Effector memory CD8-positive, alpha-beta T cell (primary cell): ENCODE measurements at regions not wholly inside any gene's neighbourhood (a gene's known extent, or its start where the extent isn't known, plus 50 kb on each side); places are given as distances from the start of the nearest gene placed in this dataset.

Experiments
- ATAC-seq: fragments of 150-1000 bp; cut with Tn5 transposase; replicated peaks from 2 replicates; pipeline ENCODE4 v1.10.0; 2021; ENCODE audit warnings: mild to moderate bottlenecking, moderate library complexity
- DNase-seq, 3 experiments: peaks; one replicate each; pipeline ENCODE4 v3.0.0; 2021
- H3K27ac Mint-ChIP-seq, 2 donors: one replicate each; pipeline ENCODE4 v1.8.0; 2022; ENCODE audit warnings: mild to moderate bottlenecking in 2 of 2, mixed read lengths in 2 of 2, moderate library complexity in 2 of 2
- H3K27me3 Mint-ChIP-seq, 2 donors: one replicate each; pipeline ENCODE4 v1.8.0; 2022; ENCODE audit warnings: mixed read lengths in 2 of 2
- H3K36me3 Mint-ChIP-seq: one replicate; pipeline ENCODE4 v1.8.0; 2022; ENCODE audit warnings: mild to moderate bottlenecking, moderate library complexity, mixed read lengths; ENCODE audit not compliant: insufficient read depth
- H3K4me1 Mint-ChIP-seq, 2 donors: one replicate each; pipeline ENCODE4 v1.8.0; 2022; ENCODE audit warnings: low read depth in 2 of 2, mixed read lengths in 2 of 2
- H3K4me3 Mint-ChIP-seq, 2 donors: one replicate each; pipeline ENCODE4 v1.8.0; 2022; ENCODE audit warnings: mild to moderate bottlenecking in 2 of 2, mixed read lengths in 2 of 2, moderate library complexity in 2 of 2
- H3K9me3 Mint-ChIP-seq, 2 donors: one replicate each; pipeline ENCODE4 v1.8.0; 2022; ENCODE audit warnings: mixed read lengths in 2 of 2

- H3K9me3 Mint-ChIP-seq, result no peaks in the 10 kb centered on the region
- H3K27me3 Mint-ChIP-seq, result peaks cover 24 to 31% of the 10 kb centered on the region in 2 donors
- peaks cover 0 to 5% of the 10 kb centered on the region in 2 donors for H3K4me1 Mint-ChIP-seq
- H3K4me3 Mint-ChIP-seq, result no peak overlapping the region
- H3K27ac Mint-ChIP-seq, result no peak overlapping the region
- ATAC-seq (no peak), DNase-seq (no peak)
- H3K36me3 Mint-ChIP-seq, result peaks cover 3% of the 10 kb centered on the region
Measured at GRCh38 chr3:57009802-57010201, 50.7 kb upstream of the SPATA12 start.

GRCh38 chr3:57009367-57009766 is 51.1 kb upstream of the SPATA12 start:
- Mint-ChIP-seq H3K4me1 (peaks cover 0 to 5% of the 10 kb centered on the region in 2 donors), H3K4me3 (no peak overlapping the region), H3K27me3 (peaks cover 26 to 35% of the 10 kb centered on the region in 2 donors), H3K36me3 (peaks cover 3% of the 10 kb centered on the region), H3K9me3 (no peaks in the 10 kb centered on the region), H3K27ac (no peak overlapping the region)
- DNase-seq (no peak), ATAC-seq (no peak)

GRCh38 chr3:57007521-57008460 is 52.7 kb upstream of the SPATA12 start:
- Mint-ChIP-seq H3K27me3 (peaks cover 36 to 48% of the 10 kb centered on the region in 2 donors), H3K36me3 (peaks cover 3% of the 10 kb centered on the region), H3K4me1 (peaks cover 0 to 5% of the 10 kb centered on the region in 2 donors), H3K27ac (no peak overlapping the region), H3K4me3 (peak overlapping the region in 1 of 2 donors; percentile 37), H3K9me3 (no peaks in the 10 kb centered on the region)
- DNase-seq (no peak), ATAC-seq (no peak)

DNA sequence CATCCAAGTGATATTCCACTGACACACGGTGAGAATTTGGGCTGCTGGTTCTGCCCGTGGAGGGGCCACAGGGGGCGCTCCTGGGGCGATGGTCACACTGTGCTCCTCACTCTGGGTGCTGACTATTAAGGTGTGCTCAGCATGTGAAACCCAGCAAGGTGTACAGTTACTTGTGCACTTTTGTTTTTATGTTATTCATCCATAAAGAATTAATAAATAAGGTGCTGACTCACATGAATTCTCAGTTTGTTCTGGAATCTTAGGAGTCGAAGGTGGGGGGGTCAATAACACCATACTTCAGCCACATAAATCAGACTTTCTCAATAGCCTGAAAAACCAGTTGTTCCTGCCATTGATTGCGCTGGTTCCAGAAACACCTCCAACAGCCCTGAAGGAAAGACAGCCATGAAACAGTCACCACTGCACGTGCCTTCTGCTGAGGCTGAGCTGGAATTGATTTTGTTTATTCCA is 53.5 kb upstream of the SPATA12 start:
- Mint-ChIP-seq H3K36me3 (peaks cover 3% of the 10 kb centered on the region), H3K9me3 (no peaks in the 10 kb centered on the region), H3K27me3 (peaks cover 36 to 48% of the 10 kb centered on the region in 2 donors), H3K27ac (no peak overlapping the region), H3K4me3 (no peak overlapping the region), H3K4me1 (peaks cover 0 to 5% of the 10 kb centered on the region in 2 donors)
- DNase-seq, result no peak
- no peak for ATAC-seq

DNA sequence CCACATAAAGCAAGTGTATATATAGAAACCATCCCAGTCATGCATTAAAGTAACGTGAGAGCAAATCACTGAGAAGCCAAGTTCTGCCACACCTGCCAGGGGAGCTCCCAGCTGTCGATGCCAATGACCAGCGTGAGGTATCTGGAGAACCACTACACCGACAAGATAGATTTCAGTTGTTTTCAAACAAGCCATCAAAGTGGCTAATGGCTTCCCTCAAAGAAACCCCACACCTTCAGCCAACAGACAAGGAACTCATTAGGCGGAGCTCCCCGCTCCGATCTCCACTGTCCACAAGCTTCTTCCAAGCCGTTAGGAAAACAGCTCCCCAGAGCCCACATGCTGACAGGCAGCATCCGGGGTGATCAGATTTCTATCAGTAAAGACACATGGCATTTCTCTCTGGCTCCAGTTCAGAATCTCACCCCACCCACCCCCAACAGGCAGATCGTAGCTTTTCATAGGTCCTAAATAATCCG is 54.2 kb upstream of the SPATA12 start:
- H3K27me3 Mint-ChIP-seq, result peaks cover 36 to 48% of the 10 kb centered on the region in 2 donors
- DNase-seq (no peak), ATAC-seq (no peak)
- peaks cover 0 to 5% of the 10 kb centered on the region in 2 donors for H3K4me1 Mint-ChIP-seq
- H3K9me3 Mint-ChIP-seq, result no peaks in the 10 kb centered on the region
- H3K27ac Mint-ChIP-seq, result no peak overlapping the region
- H3K4me3 Mint-ChIP-seq, result no peak overlapping the region
- H3K36me3 Mint-ChIP-seq, result peaks cover 7% of the 10 kb centered on the region

- Mint-ChIP-seq H3K4me1 (peaks cover 0 to 5% of the 10 kb centered on the region in 2 donors), H3K27ac (no peak overlapping the region), H3K9me3 (no peaks in the 10 kb centered on the region), H3K36me3 (peaks cover 7% of the 10 kb centered on the region), H3K4me3 (no peak overlapping the region), H3K27me3 (peaks cover 36 to 48% of the 10 kb centered on the region in 2 donors)
- DNase-seq (no peak), ATAC-seq (no peak)
Measured at GRCh38 chr3:57004229-57004628, 56.2 kb upstream of the SPATA12 start.

DNA sequence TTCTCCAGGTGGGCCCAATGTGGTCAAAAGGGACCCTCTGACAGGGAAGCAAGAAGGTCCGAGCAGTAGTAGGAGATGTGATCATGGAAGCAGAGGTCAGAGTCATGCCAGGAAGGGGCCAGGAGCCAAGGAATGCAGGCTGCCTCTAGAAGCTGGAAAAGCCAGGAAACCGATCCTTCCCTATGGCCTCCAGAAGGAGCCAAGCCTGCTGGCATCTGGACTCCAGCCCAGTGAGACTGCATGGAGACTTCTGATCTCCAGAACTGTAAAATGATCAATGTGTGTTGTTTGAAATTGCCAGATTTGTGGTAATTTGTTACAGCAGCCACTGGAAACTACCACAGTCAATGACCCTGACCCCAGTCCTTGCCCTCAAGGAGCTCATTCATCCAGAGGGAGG is 56.8 kb upstream of the SPATA12 start:
- H3K4me3 Mint-ChIP-seq, result no peak overlapping the region
- ATAC-seq (no peak), DNase-seq (no peak)
- peaks cover 36 to 48% of the 10 kb centered on the region in 2 donors for H3K27me3 Mint-ChIP-seq
- H3K4me1 Mint-ChIP-seq, result peaks cover 0 to 5% of the 10 kb centered on the region in 2 donors
- H3K27ac Mint-ChIP-seq, result no peak overlapping the region
- no peaks in the 10 kb centered on the region for H3K9me3 Mint-ChIP-seq
- peaks cover 6% of the 10 kb centered on the region for H3K36me3 Mint-ChIP-seq

DNA sequence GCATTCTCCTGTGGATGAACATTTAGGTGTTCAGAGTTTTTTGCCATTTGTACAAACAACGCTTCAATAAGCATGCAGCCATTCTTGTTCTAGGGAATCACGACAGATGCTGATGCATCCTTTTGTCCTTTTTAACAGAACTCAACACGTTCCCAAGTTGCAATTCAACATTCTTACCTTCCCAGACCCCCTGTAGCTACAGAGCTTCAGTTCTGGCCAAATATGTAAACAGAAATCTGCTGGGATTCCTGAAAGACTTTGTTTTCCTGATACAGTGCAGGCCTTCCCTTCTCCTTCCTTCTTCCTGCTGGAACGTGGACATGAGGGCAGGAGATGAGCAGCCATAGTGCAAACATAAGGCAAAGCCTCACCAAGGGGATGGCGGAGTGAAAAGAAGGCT is 59.1 kb upstream of the SPATA12 start:
- no peak overlapping the region for H3K27ac Mint-ChIP-seq
- no peak for DNase-seq
- ATAC-seq, result no peak
- H3K27me3 Mint-ChIP-seq, result peaks cover 28 to 33% of the 10 kb centered on the region in 2 donors
- no peaks in the 10 kb centered on the region for H3K4me1 Mint-ChIP-seq
- H3K4me3 Mint-ChIP-seq, result no peak overlapping the region
- peaks cover 16% of the 10 kb centered on the region for H3K36me3 Mint-ChIP-seq
- H3K9me3 Mint-ChIP-seq, result no peaks in the 10 kb centered on the region

- no peak overlapping the region for H3K4me3 Mint-ChIP-seq
- H3K9me3 Mint-ChIP-seq, result peaks cover 0 to 1% of the 10 kb centered on the region in 2 donors
- peaks cover 29% of the 10 kb centered on the region for H3K36me3 Mint-ChIP-seq
- peaks cover 2 to 5% of the 10 kb centered on the region in 2 donors for H3K4me1 Mint-ChIP-seq
- no peak for DNase-seq
- H3K27me3 Mint-ChIP-seq, result peaks cover 18 to 20% of the 10 kb centered on the region in 2 donors
- no peak for ATAC-seq
- no peak overlapping the region for H3K27ac Mint-ChIP-seq
Measured at GRCh38 chr3:57000012-57000411, 60.5 kb upstream of the SPATA12 start.

GRCh38 chr3:56999547-56999946 is 60.9 kb upstream of the SPATA12 start:
- H3K36me3 Mint-ChIP-seq, result peaks cover 34% of the 10 kb centered on the region
- H3K4me3 Mint-ChIP-seq, result no peak overlapping the region
- H3K27me3 Mint-ChIP-seq, result peaks cover 15 to 16% of the 10 kb centered on the region in 2 donors
- H3K4me1 Mint-ChIP-seq, result peaks cover 2 to 5% of the 10 kb centered on the region in 2 donors
- ATAC-seq (no peak), DNase-seq (no peak)
- peaks cover 0 to 1% of the 10 kb centered on the region in 2 donors for H3K9me3 Mint-ChIP-seq
- H3K27ac Mint-ChIP-seq, result no peak overlapping the region

DNA sequence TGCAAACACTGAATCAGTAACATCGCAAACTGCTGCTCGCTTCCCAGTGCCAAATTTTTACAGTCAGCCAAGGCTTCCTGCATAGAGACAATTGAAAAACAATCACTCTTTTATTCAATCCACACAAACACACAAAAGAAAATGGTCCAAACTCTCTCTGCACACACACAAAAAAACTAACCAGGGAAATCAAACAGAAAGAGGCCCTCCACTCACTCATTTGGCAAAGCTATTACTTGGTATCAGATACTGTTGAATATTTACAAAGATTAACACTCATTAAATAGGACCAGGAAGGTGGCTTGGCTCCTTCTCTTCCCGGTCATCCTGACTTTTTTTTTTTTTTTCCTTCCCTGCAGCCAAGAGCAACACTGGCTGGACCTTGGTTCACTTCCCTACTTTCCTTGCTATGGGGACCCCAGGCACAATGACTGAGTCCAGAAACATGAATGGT is 62.4 kb upstream of the SPATA12 start:
- peaks cover under 1 to 4% of the 10 kb centered on the region in 2 donors for H3K27me3 Mint-ChIP-seq
- peaks cover 37% of the 10 kb centered on the region for H3K36me3 Mint-ChIP-seq
- no peak for ATAC-seq
- no peak overlapping the region for H3K27ac Mint-ChIP-seq
- H3K9me3 Mint-ChIP-seq, result peaks cover 0 to 1% of the 10 kb centered on the region in 2 donors
- H3K4me3 Mint-ChIP-seq, result no peak overlapping the region
- no peak for DNase-seq
- peaks cover 2 to 5% of the 10 kb centered on the region in 2 donors for H3K4me1 Mint-ChIP-seq

DNA sequence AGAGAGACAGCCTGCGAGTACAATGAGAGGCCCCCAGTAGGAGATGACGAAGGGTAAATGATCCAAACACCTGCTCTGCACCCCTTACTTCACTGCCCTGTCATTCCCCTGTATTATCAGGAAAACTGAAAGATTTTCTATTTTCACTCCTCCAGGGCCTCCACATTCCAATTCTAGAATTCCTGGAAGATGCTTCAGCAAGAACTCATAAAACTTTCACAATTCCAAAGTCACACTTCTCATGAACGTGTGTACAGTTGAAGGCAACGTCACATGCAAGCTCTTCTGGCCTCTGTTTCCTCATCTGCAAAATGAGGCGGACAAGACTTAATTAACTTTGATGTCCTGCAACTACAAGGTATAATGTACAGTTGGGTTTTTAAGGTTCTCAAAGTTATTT is 62.8 kb upstream of the SPATA12 start:
- Mint-ChIP-seq H3K36me3 (peaks cover 37% of the 10 kb centered on the region), H3K9me3 (peaks cover 0 to 1% of the 10 kb centered on the region in 2 donors), H3K27me3 (peaks cover 0 to 4% of the 10 kb centered on the region in 2 donors), H3K27ac (no peak overlapping the region), H3K4me1 (peaks cover 2 to 5% of the 10 kb centered on the region in 2 donors), H3K4me3 (no peak overlapping the region)
- DNase-seq (no peak), ATAC-seq (no peak)

- H3K4me3 Mint-ChIP-seq, result no peak overlapping the region
- peak overlapping the region in 1 of 2 donors; percentile 74 for H3K27ac Mint-ChIP-seq
- H3K36me3 Mint-ChIP-seq, result peaks cover 37% of the 10 kb centered on the region
- peaks cover 0 to 1% of the 10 kb centered on the region in 2 donors for H3K9me3 Mint-ChIP-seq
- H3K4me1 Mint-ChIP-seq, result peaks cover 2 to 5% of the 10 kb centered on the region in 2 donors
- no peak for DNase-seq
- no peak for ATAC-seq
- peaks cover 0 to 4% of the 10 kb centered on the region in 2 donors for H3K27me3 Mint-ChIP-seq
Measured at GRCh38 chr3:56997041-56997440, 63.4 kb upstream of the SPATA12 start.
